KBM-7 (cell line): ENCODE measurements at regions not wholly inside any gene's neighbourhood (a gene's known extent, or its start where the extent isn't known, plus 50 kb on each side); places are given as distances from the start of the nearest gene placed in this dataset.

Experiments
- DNase-seq: peaks from one replicate; pipeline ENCODE4 v3.0.0-alpha.2; 2015
- in situ Hi-C: fragments of 300-500 bp; cut with MboI; formaldehyde crosslinking; loops from 2 replicates; pipeline ENCODE4 v1.14.3; 2020; ENCODE audit warnings: low sequenced_read_pairs, low pct_unique_long_range_greater_than_20kb, mixed read lengths

- in situ Hi-C loops: no loop called here
- no peak for DNase-seq
Measured at GRCh38 chr13:103308667-103309066, 242.4 kb upstream of the SLC10A2 start.

GRCh38 chr13:103306163-103306562 lies 239.9 kb upstream of the SLC10A2 start:
- DNase-seq: no peak
- in situ Hi-C loops: no loop called here

GRCh38 chr13:103303078-103303651 lies 236.9 kb upstream of the SLC10A2 start:
- DNase-seq: no peak
- in situ Hi-C loops: no loop called here

- in situ Hi-C loops: no loop called here
- no peak for DNase-seq
Measured at GRCh38 chr13:103302676-103303075, 236.5 kb upstream of the SLC10A2 start.

- in situ Hi-C loops: no loop called here
- no peak for DNase-seq
Measured at GRCh38 chr13:103299079-103299478, 232.9 kb upstream of the SLC10A2 start.

- no peak for DNase-seq
- in situ Hi-C loops: no loop called here
Measured at GRCh38 chr13:103297083-103297482, 230.9 kb upstream of the SLC10A2 start.

- no peak for DNase-seq
- in situ Hi-C loops: no loop called here
Measured at GRCh38 chr13:103291798-103292572, 225.8 kb upstream of the SLC10A2 start.

GRCh38 chr13:103291226-103291625 lies 225.0 kb upstream of the SLC10A2 start:
- no peak for DNase-seq
- in situ Hi-C loops: no loop called here

GRCh38 chr13:103289681-103290080 lies 223.5 kb upstream of the SLC10A2 start:
- no peak for DNase-seq
- in situ Hi-C loops: no loop called here

GRCh38 chr13:103288114-103288513 lies 221.9 kb upstream of the SLC10A2 start:
- DNase-seq: no peak
- in situ Hi-C loops: no loop called here

GRCh38 chr13:103287659-103288058 lies 221.4 kb upstream of the SLC10A2 start:
- in situ Hi-C loops: no loop called here
- DNase-seq: no peak

- in situ Hi-C loops: no loop called here
- DNase-seq: no peak
Measured at GRCh38 chr13:103284466-103284865, 218.2 kb upstream of the SLC10A2 start.

GRCh38 chr13:103283451-103283820 lies 217.2 kb upstream of the SLC10A2 start:
- DNase-seq: no peak
- in situ Hi-C loops: no loop called here

- in situ Hi-C loops: no loop called here
- DNase-seq: no peak
Measured at GRCh38 chr13:103282571-103283450, 216.6 kb upstream of the SLC10A2 start.

- DNase-seq: no peak
- in situ Hi-C loops: no loop called here
Measured at GRCh38 chr13:103277959-103278694, 211.9 kb upstream of the SLC10A2 start.

GRCh38 chr13:103276775-103277498 lies 210.7 kb upstream of the SLC10A2 start:
- no peak for DNase-seq
- in situ Hi-C loops: no loop called here

GRCh38 chr13:103275722-103276121 lies 209.5 kb upstream of the SLC10A2 start:
- in situ Hi-C loops: no loop called here
- no peak for DNase-seq

GRCh38 chr13:103275081-103275480 lies 208.9 kb upstream of the SLC10A2 start:
- in situ Hi-C loops: no loop called here
- no peak for DNase-seq

- in situ Hi-C loops: no loop called here
- no peak for DNase-seq
Measured at GRCh38 chr13:103273825-103274224, 207.6 kb upstream of the SLC10A2 start.
